ENCODE measurements at regions not wholly inside any gene's neighbourhood (a gene's known extent, or its start where the extent isn't known, plus 50 kb on each side); places are given as distances from the start of the nearest gene placed in this dataset.

DNA sequence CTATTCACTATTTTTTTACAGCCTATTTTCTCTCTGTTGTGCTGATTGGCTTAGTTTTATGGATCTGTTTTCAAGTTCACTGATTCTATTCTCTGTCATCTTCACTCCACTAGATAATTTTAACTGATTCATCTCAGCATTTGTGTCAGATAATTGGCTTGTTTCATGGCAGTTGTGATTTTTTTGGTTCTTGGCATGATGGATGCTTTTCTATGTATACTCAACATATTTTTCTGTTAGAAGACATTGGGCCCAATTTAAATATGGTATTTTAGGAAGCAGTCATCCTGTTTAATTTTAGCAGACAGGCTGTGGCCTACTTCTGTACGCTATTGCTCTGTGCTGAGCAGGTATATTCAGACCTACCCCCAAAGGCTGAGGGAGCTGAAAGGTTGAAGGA lies 1865.3 kb upstream of the ACO1 start:
- TF ChIP-seq POLR2A (IDR thresholded peaks at IDR 0.05) = no peak
- TF ChIP-seq, protein P1, sequence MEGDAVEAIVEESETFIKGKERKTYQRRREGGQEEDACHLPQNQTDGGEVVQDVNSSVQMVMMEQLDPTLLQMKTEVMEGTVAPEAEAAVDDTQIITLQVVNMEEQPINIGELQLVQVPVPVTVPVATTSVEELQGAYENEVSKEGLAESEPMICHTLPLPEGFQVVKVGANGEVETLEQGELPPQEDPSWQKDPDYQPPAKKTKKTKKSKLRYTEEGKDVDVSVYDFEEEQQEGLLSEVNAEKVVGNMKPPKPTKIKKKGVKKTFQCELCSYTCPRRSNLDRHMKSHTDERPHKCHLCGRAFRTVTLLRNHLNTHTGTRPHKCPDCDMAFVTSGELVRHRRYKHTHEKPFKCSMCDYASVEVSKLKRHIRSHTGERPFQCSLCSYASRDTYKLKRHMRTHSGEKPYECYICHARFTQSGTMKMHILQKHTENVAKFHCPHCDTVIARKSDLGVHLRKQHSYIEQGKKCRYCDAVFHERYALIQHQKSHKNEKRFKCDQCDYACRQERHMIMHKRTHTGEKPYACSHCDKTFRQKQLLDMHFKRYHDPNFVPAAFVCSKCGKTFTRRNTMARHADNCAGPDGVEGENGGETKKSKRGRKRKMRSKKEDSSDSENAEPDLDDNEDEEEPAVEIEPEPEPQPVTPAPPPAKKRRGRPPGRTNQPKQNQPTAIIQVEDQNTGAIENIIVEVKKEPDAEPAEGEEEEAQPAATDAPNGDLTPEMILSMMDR (IDR thresholded peaks at IDR 0.05) = no peak
- TF ChIP-seq EP300 (IDR thresholded peaks at IDR 0.05) = no peak
- no peak for TF ChIP-seq POLR2AphosphoS5 (IDR thresholded peaks at IDR 0.05)
- no peaks in the 10 kb centered on the region for H3K36me3 ChIP-seq
- WGBS, 2 donors = 86 to 91% methylated on average over 1 of the region's 1 CpG
- DNase-seq = no peak
- no peak overlapping the region for H3K27ac ChIP-seq
- intact Hi-C loops (cut with DNase I) = loop anchor here (10.0 kb wide), 1 partner anchor 2004 kb away; no protein-coding TSS in a partner anchor
- no peaks in the 10 kb centered on the region for H3K27me3 ChIP-seq
- H3K4me1 ChIP-seq = no peaks in the 10 kb centered on the region
- H3K9me3 ChIP-seq = no peaks in the 10 kb centered on the region
- no peak overlapping the region for H3K4me3 ChIP-seq

DNA sequence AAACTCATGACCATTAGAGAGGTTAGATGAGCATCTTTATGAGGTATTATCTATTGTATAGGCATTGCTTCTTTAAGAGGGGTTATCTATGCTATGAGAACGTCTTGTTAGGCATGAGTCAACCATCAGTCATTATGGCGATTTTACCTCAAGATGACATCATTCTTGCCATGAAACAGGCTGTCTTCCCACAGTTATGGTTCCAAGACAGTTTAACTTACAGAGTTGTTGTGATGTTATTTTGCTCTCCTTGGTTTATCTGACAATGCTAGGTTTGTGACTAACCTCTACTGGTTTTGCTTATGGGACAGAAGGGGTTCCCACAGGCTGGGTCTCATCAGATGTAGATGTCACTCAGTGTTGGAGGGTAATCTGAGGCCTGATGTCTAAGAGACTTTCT lies 1864.7 kb upstream of the ACO1 start:
- H3K4me1 ChIP-seq = no peaks in the 10 kb centered on the region
- intact Hi-C loops (cut with DNase I) = loop anchor here (10.0 kb wide), 2 partner anchors 55 to 2005 kb away; no protein-coding TSS in a partner anchor
- H3K9me3 ChIP-seq = no peaks in the 10 kb centered on the region
- 58 to 73% methylated on average over 2 of the region's 2 CpGs for WGBS, 2 donors
- TF ChIP-seq POLR2AphosphoS5 (IDR thresholded peaks at IDR 0.05) (no peak), EP300 (IDR thresholded peaks at IDR 0.05) (no peak), POLR2A (IDR thresholded peaks at IDR 0.05) (no peak)
- TF ChIP-seq, protein P1 (IDR thresholded peaks at IDR 0.05) = no peak
- no peak overlapping the region for H3K4me3 ChIP-seq
- no peak overlapping the region for H3K27ac ChIP-seq
- DNase-seq = no peak
- no peaks in the 10 kb centered on the region for H3K27me3 ChIP-seq
- H3K36me3 ChIP-seq = no peaks in the 10 kb centered on the region

DNA sequence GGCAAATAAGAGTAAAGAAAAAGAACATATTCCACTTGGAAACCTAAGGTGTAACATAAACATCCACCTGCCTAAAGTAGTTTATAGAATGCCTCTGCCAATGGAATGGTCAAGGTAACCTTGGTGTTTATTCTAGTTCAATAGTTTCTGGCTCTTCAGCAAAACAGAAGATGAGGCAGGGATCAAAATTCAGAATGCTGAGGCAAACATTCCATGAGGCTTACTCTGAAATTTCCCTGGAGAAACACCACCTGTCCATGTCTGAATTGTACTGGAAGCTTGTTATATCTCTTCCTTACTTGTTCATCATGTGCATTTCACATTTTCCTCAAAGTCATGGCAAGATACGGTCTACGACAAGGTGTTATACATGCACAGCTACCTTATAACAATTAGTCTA lies 1862.4 kb upstream of the ACO1 start:
- TF ChIP-seq EP300 (IDR thresholded peaks at IDR 0.05) (no peak), POLR2A (IDR thresholded peaks at IDR 0.05) (no peak), POLR2AphosphoS5 (IDR thresholded peaks at IDR 0.05) (no peak)
- TF ChIP-seq, protein P1 (IDR thresholded peaks at IDR 0.05) = no peak
- H3K4me1 ChIP-seq = no peaks in the 10 kb centered on the region
- no peaks in the 10 kb centered on the region for H3K27me3 ChIP-seq
- no peak overlapping the region for H3K27ac ChIP-seq
- H3K4me3 ChIP-seq = no peak overlapping the region
- H3K36me3 ChIP-seq = no peaks in the 10 kb centered on the region
- intact Hi-C loops (cut with DNase I) = loop anchor here (10.0 kb wide), 1 partner anchor 53 kb away; no protein-coding TSS in a partner anchor
- no peak for DNase-seq
- 90 to 91% methylated on average over 2 of the region's 2 CpGs for WGBS, 2 donors
- H3K9me3 ChIP-seq = no peaks in the 10 kb centered on the region

DNA sequence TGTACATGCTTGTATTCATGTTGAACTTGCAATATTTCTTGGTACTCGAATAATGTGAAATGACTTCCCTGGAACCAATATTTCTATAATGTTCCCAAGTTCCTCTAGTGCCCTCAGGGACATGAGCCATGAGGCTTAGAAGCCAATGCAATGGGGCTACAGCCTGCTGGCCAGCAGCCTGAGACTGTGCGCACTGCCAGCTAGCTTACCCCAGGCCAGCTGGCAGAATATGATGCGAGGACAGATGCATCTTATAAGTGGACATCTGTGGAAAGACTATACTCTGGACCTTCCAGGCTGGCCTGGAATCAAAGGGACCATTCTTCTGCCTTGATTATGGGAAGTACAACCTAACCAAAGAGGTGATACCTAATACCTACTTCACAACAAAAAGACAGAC lies 1862.0 kb upstream of the ACO1 start:
- Histone ChIP-seq H3K27me3 (no peaks in the 10 kb centered on the region), H3K36me3 (no peaks in the 10 kb centered on the region), H3K27ac (no peak overlapping the region), H3K9me3 (no peaks in the 10 kb centered on the region), H3K4me1 (no peaks in the 10 kb centered on the region), H3K4me3 (no peak overlapping the region)
- DNase-seq = no peak
- TF ChIP-seq, protein P1 (IDR thresholded peaks at IDR 0.05) = no peak
- intact Hi-C loops (cut with DNase I) = loop anchor here (10.0 kb wide), 1 partner anchor 52 kb away; no protein-coding TSS in a partner anchor
- 78 to 84% methylated on average over 3 of the region's 3 CpGs for WGBS, 2 donors

DNA sequence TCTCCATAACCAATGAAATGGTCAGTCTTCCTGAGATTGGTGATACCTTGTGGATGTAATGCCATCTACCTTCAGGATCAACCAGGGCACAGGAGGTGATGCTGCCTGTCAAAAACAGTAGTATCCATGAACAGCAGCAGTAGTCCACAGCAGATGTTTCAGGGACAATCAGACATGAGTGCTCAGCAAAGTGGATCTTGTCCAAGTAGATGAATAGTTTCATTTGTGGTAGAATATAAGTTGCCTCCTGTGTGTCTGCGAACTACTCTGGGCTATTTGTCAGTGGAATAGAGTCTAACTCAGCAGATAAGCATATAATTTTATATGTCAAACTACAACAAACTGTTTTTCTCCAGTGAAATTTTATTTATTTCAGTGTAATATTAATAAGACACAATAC lies 1860.1 kb upstream of the ACO1 start:
- no peak overlapping the region for H3K4me3 ChIP-seq
- H3K27ac ChIP-seq = no peak overlapping the region
- intact Hi-C loops (cut with DNase I) = loop anchor here (10.0 kb wide), 1 partner anchor 50 kb away; no protein-coding TSS in a partner anchor
- H3K36me3 ChIP-seq = no peaks in the 10 kb centered on the region
- TF ChIP-seq POLR2AphosphoS5 (IDR thresholded peaks at IDR 0.05) = no peak
- no peaks in the 10 kb centered on the region for H3K9me3 ChIP-seq
- H3K27me3 ChIP-seq = no peaks in the 10 kb centered on the region
- WGBS, 2 donors = 58 to 78% methylated on average over 1 of the region's 1 CpG
- H3K4me1 ChIP-seq = no peaks in the 10 kb centered on the region
- no peak for DNase-seq

All from sigmoid colon (tissue), 6 donors.